Upper lobe of left lung (tissue), 4 donors: ENCODE measurements at regions not wholly inside any gene's neighbourhood (a gene's known extent, or its start where the extent isn't known, plus 50 kb on each side); places are given as distances from the start of the nearest gene placed in this dataset.

Experiments used
- POLR2A ChIP-seq, 4 donors: fragments of 450-650 bp; IDR thresholded peaks; one replicate each; pipeline ENCODE4 v1.5.1; 2016 to 2017; ENCODE audit warnings: antibody characterized with exemption in 4 of 4, mild to moderate bottlenecking in 2 of 4
- POLR2AphosphoS5 ChIP-seq, 2 donors: sonication (generic); formaldehyde crosslinking; IDR thresholded peaks; one replicate each; pipeline ENCODE4 v1.5.1; 2017; ENCODE audit warnings: antibody characterized with exemption in 2 of 2
- TF ChIP-seq, protein P1 (sequence below), 6 experiments: fragments of 450-650 bp in 4 of 6; fragments of 200-600 bp in 2 of 6; sonication (generic) in 2 of 6; IDR thresholded peaks; one replicate each; pipeline ENCODE4 v1.5.1; 2016 to 2019; ENCODE audit warnings: antibody characterized with exemption in 6 of 6

DNA sequence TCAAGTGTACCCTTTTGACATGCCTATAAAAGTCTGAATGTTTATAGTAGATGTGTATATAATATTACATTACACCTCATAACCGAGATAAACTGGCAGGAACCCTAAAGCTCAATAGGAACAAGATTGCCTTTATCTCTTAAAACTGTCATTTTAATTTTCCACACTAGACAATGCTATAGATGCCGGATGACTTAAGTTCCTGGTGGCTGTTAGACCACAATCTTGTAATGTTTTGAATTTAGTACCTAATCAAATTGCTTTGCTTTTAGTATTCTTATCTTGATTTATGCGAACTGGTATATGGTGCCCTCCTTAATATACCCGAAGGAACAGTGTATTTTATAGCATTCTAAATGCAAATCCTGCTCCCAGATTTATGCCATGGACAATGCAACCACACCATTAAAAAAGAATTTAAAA, 1397.0 kb upstream of the ADGRL4 start:
- no peak for TF ChIP-seq POLR2A (IDR thresholded peaks at IDR 0.05)
- TF ChIP-seq, protein P1, sequence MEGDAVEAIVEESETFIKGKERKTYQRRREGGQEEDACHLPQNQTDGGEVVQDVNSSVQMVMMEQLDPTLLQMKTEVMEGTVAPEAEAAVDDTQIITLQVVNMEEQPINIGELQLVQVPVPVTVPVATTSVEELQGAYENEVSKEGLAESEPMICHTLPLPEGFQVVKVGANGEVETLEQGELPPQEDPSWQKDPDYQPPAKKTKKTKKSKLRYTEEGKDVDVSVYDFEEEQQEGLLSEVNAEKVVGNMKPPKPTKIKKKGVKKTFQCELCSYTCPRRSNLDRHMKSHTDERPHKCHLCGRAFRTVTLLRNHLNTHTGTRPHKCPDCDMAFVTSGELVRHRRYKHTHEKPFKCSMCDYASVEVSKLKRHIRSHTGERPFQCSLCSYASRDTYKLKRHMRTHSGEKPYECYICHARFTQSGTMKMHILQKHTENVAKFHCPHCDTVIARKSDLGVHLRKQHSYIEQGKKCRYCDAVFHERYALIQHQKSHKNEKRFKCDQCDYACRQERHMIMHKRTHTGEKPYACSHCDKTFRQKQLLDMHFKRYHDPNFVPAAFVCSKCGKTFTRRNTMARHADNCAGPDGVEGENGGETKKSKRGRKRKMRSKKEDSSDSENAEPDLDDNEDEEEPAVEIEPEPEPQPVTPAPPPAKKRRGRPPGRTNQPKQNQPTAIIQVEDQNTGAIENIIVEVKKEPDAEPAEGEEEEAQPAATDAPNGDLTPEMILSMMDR (IDR thresholded peaks at IDR 0.05), result no peak
- TF ChIP-seq POLR2AphosphoS5 (IDR thresholded peaks at IDR 0.05), result no peak
